ENCODE measurements at regions not wholly inside any gene's neighbourhood (a gene's known extent, or its start where the extent isn't known, plus 50 kb on each side); places are given as distances from the start of the nearest gene placed in this dataset.

- no TSS peak for BruUV-seq (replicated peaks)
- Histone ChIP-seq H3K27me3 (replicated peaks; ENCODE audit: insufficient read depth, low read depth, low read length, poor library complexity) (no peaks in the 10 kb centered on the region), H3K4me3 (ENCODE audit: low read depth, low read length, poor library complexity, severe bottlenecking) (no peak overlapping the region), H3K36me3 (ENCODE audit: insufficient read depth, low read length, poor library complexity, severe bottlenecking) (no peaks in the 10 kb centered on the region), H3K27ac (ENCODE audit: low read depth, low read length, poor library complexity, severe bottlenecking) (no peak overlapping the region), H3K9me3 (ENCODE audit: low read depth, low read length, poor library complexity, severe bottlenecking) (no peaks in the 10 kb centered on the region), H3K4me1 (ENCODE audit: insufficient read depth, low read length, poor library complexity, severe bottlenecking) (no peaks in the 10 kb centered on the region)
- ChIA-PET CTCF (no interaction called here), POLR2A (ENCODE audit: low non-redundant PET) (no interaction called here)
- DNase-seq (ENCODE audit: low spot score): no peak
- intact Hi-C loops (cut with micrococcal nuclease; ENCODE audit: unreplicated experiment): no loop called here
- TF ChIP-seq EZH2 (IDR thresholded peaks at IDR 0.05; ENCODE audit: borderline replicate concordance, low read depth, low read length, poor library complexity, severe bottlenecking): no peak
- TF ChIP-seq, protein P1, sequence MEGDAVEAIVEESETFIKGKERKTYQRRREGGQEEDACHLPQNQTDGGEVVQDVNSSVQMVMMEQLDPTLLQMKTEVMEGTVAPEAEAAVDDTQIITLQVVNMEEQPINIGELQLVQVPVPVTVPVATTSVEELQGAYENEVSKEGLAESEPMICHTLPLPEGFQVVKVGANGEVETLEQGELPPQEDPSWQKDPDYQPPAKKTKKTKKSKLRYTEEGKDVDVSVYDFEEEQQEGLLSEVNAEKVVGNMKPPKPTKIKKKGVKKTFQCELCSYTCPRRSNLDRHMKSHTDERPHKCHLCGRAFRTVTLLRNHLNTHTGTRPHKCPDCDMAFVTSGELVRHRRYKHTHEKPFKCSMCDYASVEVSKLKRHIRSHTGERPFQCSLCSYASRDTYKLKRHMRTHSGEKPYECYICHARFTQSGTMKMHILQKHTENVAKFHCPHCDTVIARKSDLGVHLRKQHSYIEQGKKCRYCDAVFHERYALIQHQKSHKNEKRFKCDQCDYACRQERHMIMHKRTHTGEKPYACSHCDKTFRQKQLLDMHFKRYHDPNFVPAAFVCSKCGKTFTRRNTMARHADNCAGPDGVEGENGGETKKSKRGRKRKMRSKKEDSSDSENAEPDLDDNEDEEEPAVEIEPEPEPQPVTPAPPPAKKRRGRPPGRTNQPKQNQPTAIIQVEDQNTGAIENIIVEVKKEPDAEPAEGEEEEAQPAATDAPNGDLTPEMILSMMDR (conservative IDR thresholded peaks at IDR 0.05; ENCODE audit: low read depth, low read length): no peak
Observed at GRCh38 chr6:68031054-68031453, 604.0 kb upstream of the ADGRB3 start.

DNA sequence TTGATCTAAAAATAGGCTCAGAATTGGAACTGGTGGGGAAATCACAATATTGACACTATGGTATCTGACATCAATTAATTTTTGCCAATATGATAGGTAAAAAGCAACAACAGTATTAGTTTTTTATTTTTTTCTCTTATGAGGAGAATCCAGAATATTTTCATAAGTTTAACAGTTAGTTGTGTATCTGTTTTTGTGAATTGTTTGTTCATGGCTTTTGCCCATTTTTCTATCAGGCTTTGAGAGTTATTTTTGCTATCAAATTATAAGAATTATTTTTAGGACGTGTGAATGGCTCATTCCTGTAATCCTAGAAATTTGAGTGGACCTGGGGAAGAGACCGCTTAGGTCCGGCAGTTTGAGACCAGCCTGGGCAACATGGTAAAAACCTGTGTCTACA, 608.6 kb upstream of the ADGRB3 start:
- CTCF ChIA-PET: no interaction called here
- intact Hi-C loops (cut with micrococcal nuclease; ENCODE audit: unreplicated experiment): no loop called here
- Histone ChIP-seq H3K27ac (ENCODE audit: low read depth, low read length, poor library complexity, severe bottlenecking) (no peak overlapping the region), H3K27me3 (replicated peaks; ENCODE audit: insufficient read depth, low read depth, low read length, poor library complexity) (no peaks in the 10 kb centered on the region), H3K9me3 (ENCODE audit: low read depth, low read length, poor library complexity, severe bottlenecking) (no peaks in the 10 kb centered on the region), H3K4me3 (ENCODE audit: low read depth, low read length, poor library complexity, severe bottlenecking) (no peak overlapping the region), H3K4me1 (ENCODE audit: insufficient read depth, low read length, poor library complexity, severe bottlenecking) (no peaks in the 10 kb centered on the region), H3K36me3 (ENCODE audit: insufficient read depth, low read length, poor library complexity, severe bottlenecking) (no peaks in the 10 kb centered on the region)
- no TSS peak for BruUV-seq (replicated peaks)
- TF ChIP-seq EZH2 (IDR thresholded peaks at IDR 0.05; ENCODE audit: borderline replicate concordance, low read depth, low read length, poor library complexity, severe bottlenecking): no peak
- TF ChIP-seq, protein P1 (conservative IDR thresholded peaks at IDR 0.05; ENCODE audit: low read depth, low read length): no peak
- POLR2A ChIA-PET (ENCODE audit: low non-redundant PET): no interaction called here
- no peak for DNase-seq (ENCODE audit: low spot score)

DNA sequence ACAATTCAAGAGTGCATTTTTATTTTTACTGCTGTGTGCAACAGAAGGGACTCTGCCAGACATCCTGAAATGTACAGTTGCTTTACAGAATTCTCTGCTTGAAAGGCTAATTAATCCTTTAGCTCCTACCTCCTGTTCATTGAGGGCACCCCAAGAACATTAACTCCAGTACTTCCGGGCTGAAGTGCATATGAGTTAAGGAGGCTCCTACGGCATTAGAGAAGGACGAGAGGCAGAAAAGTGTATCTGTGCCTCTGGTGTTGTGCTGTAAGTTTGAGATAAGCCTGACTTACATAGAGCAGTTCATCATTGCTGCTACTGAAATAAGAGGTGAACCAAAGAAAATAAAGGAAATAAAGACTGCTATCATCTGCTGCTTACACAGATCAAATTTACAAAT, 609.3 kb upstream of the ADGRB3 start:
- intact Hi-C loops (cut with micrococcal nuclease; ENCODE audit: unreplicated experiment): no loop called here
- TF ChIP-seq, protein P1 (conservative IDR thresholded peaks at IDR 0.05; ENCODE audit: low read depth, low read length): no peak
- no peak for TF ChIP-seq EZH2 (IDR thresholded peaks at IDR 0.05; ENCODE audit: borderline replicate concordance, low read depth, low read length, poor library complexity, severe bottlenecking)
- H3K9me3 ChIP-seq (ENCODE audit: low read depth, low read length, poor library complexity, severe bottlenecking): no peaks in the 10 kb centered on the region
- CTCF ChIA-PET: no interaction called here
- no TSS peak for BruUV-seq (replicated peaks)
- DNase-seq (ENCODE audit: low spot score): no peak
- POLR2A ChIA-PET (ENCODE audit: low non-redundant PET): no interaction called here
- no peaks in the 10 kb centered on the region for H3K4me1 ChIP-seq (ENCODE audit: insufficient read depth, low read length, poor library complexity, severe bottlenecking)
- H3K36me3 ChIP-seq (ENCODE audit: insufficient read depth, low read length, poor library complexity, severe bottlenecking): no peaks in the 10 kb centered on the region
- no peak overlapping the region for H3K27ac ChIP-seq (ENCODE audit: low read depth, low read length, poor library complexity, severe bottlenecking)
- no peak overlapping the region for H3K4me3 ChIP-seq (ENCODE audit: low read depth, low read length, poor library complexity, severe bottlenecking)
- no peaks in the 10 kb centered on the region for H3K27me3 ChIP-seq (replicated peaks; ENCODE audit: insufficient read depth, low read depth, low read length, poor library complexity)

Measured in A673 (cell line).